Middle frontal gyrus (tissue), 1 donor: ENCODE measurements at regions not wholly inside any gene's neighbourhood (a gene's known extent, or its start where the extent isn't known, plus 50 kb on each side); places are given as distances from the start of the nearest gene placed in this dataset.

Experiments used
- DNase-seq: peaks from one replicate; pipeline ENCODE4 v3.0.0-alpha.2; 2015; ENCODE audit warnings: low spot score; ENCODE audit errors: extremely low spot score

DNA sequence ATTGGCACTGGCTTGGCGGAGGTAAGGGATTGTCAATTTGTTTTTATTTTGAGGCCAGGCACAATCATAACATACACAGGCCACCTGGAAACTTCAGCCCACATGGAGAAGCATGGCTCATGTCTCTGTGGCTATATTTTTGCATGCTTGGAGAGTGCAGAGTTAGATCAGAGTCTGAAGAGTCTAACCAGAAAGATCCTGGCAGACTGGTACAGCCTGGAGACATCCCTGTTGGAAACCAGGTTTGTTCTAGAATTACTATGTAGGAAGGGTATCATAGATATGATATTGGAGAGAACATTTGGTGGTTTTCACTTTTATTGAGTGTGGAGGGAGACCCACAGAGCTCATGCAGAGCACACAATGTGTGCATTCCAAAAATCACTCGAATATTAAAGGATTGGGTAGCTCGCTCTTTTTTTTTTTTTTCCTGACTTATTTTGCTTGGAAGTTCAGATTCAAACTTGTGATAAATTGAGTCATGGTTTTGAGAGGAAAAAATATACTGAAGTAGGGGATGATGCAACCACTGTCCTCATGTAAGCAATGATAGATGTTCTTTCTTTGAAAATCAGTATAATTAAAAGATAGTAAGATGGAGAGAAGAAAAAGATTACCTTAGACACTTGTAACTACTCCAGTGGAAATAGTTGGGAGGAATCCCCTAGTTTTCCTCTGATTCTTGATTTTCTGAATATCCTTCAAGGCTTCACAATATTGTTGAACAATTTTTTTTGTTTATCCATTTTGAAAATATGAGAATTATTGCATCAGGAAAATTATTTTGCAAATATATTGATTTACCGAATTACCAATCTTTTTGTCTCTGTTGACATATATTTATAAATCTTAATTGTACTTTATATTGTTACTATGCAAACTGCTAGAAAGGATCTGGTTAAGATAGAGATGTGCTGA, 185.7 kb upstream of the ZEB2 start:
- DNase-seq: no peak

DNA sequence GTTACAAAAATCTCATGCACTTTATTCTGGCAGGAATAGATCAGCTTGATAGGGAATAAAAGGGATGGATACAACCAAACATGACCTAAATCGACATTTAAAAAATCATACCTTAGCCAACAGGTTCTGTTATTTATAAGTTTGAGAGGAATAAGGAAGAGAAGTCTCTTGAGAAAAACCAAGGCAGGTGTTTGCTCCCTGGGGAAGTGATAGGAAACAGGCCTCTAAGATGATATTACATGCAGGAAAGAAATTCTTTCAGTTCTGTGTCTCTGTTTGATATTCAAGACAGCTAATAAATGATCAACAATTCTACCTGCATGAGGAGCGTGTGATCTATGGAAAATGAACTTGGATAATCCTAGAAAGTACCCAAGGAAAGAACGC, 184.8 kb upstream of the ZEB2 start:
- no peak for DNase-seq

GRCh38 chr2:144703852-144704708, 184.2 kb upstream of the ZEB2 start:
- DNase-seq: no peak

- DNase-seq: no peak
These were observed 182.1 kb upstream of the ZEB2 start for GRCh38 chr2:144702051-144702450.

DNA sequence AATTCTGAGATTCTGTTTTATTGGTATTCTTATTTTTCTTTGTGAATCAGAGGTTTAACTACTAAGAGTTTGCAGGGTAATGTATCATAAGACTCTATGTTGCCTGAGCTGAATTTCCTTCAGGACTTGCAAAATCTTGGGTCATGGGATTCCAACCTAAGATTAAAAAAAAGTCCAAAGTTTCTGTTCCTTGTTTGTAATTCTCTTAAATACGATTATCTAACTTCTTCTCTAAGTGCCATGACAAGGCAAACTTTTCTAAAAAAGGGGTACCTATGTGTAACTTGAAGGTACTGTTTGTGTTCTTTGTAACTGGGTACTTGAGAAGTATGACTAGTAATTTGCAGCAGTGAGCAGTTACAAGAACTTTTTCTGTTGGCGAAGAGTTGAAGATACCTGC, 181.3 kb upstream of the ZEB2 start:
- DNase-seq: no peak

- no peak for DNase-seq
These were observed 178.2 kb upstream of the ZEB2 start for GRCh38 chr2:144698156-144698555.

DNA sequence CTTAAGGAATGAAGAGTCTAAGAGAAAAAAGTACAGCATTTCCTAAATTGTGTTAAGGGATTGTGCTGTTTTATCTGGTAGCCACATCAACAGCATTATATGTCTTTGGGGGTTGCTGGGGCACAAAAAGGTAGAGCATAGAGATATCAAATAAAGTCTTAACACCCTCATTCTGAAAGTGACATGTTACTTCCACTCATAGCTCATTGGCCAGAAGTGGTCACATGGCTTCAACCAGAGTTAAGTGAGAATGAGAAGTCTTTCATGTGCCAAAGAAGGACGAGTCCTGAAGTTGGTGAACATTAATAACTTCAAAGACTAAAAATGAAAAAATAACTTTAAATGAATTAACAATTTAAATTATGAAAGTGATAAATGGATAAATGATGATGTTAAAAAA, 175.7 kb upstream of the ZEB2 start:
- DNase-seq: no peak

GRCh38 chr2:144694456-144694855, 174.5 kb upstream of the ZEB2 start:
- DNase-seq: no peak

DNA sequence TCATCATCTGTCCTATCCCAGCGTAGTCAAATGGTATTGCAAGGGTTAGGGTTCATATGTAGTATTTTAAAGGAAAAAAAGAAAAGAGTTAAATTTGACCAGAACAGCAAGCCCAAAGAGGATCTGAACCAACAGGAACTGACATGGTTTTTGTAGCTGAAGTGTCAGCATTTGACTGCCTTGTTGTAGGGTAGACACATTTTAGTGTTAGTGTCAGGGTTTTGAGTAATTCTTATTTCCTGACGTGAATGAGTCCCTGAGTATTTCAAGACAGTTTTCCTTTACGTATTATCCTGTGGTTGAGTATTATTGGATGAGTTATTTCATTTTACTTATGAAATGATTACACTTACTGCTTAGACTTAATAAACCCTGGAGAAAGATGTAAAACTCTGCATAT, 173.3 kb upstream of the ZEB2 start:
- DNase-seq: no peak

DNA sequence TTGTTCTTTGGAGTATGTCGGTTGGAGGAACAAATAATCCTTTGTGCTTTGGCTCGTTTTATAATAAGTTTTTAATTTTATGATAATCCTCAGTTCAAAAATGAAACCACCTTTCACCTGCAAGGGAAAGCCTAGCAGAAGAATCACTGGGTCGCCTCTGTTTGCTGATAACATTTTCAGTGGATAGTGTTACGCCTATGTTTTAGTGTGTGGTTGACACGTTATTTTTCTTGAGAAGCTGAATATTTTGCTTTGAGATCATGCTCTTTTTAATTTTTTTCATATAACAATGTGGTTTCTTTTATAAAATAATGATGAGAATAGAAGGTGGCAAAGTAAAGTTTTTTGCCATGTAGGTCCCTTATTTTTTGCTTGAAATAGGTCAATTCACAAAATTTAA, 172.7 kb upstream of the ZEB2 start:
- no peak for DNase-seq

DNA sequence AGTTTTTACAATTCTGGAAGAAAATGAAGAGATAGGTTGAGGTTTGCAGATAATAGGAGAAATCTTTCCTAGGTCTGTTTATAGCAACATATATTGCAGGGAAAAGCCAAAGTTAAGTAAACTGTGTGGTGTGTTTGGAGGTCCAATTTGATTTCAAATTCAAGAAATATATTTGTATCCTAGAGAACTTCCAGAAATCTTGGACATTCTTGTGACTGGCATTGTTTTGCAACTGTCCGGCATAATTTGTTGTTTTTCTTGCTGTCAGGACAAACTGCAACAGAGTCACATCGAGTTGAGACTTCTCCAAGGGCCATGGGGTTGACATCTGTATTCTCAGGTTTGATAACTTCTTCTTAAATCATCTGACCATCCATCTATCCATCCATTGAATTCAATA, 170.9 kb upstream of the ZEB2 start:
- no peak for DNase-seq

DNA sequence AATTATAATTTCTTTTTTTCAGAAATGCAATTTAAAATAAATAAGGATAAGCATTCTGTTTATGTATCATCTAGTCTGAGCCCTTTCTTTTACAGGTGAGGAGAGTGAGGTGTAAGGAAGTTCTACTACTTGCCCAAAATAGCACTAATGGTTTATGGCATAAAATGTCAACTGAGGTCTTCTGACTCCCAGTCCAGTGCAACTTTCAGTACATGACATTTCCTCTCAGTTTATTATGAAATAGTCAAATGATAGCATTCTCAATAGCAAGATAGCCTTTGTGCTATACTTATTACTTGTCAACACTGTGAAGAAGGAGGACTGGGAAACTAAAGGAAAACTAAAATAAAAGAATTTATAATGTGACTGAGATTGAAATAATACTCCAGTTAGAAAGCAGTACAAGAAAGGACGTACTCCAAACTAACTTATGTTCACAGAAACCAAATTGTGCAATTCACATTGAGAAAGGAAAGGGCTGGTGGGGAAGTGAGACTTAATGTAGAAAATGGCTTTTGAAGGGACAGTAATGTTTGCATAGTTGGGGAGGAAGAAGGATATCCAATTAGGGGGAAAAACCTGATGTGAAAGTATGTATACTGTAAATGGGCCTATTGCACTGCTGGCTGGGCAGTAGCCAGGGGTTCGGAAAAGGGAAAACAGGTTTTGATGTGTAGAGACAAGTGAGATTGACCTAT, 166.7 kb upstream of the ZEB2 start:
- DNase-seq: no peak

DNA sequence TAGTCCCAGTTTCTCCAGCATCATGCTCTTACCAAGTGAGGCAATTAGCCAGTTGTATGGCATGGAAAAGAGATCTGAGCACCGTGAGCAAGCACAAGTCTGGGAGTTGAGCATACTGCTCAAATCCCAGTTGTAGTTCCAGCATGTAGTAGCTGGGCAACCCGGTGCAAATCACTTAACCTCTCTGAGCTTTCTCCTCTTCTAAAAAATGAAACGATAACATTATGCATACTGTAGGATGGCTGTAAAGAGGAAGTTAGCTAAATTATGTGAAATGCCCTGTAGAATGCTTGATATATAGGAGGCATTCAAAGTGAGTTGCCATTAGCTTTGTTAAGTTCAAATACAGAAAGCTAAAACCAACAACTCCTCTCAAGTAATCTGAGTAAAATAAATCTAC, 164.0 kb upstream of the ZEB2 start:
- no peak for DNase-seq

GRCh38 chr2:144683107-144683753, 163.3 kb upstream of the ZEB2 start:
- no peak for DNase-seq

DNA sequence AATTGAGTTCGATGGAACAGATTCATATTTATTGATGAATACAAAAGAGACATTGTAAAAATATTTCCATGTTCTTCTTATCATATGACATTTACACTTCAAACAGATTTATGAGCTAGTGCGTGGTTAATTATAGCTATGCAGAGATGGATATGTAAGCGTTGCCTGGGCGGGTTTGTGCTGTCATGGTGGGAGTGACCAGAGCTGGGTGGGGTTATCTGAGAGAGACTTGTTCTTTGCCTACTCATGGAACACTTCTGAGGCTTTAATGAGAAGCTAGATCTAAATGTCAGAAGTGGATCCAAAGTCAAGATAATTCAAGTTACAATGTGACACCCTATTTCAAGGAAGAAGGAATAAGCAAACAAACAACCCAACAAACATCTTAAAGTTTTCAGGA, 162.3 kb upstream of the ZEB2 start:
- no peak for DNase-seq

DNA sequence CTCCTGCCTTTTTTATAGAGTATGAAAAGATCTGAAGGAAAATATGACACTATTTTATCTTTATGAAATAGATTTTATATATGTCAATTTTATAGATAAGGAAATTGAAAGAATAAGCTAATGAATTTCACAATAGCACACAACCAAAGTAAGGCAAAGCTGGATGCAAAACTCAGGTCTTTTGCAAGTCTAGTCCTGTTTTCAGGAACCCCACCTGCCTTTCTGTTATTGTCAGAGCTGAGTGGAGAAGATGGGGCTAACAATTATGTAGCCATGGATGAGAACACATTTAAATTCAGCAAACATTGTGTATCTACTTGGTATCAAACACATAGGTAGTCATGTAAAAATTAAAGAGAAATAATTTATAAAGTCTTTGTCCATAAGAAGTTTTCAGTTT, 161.5 kb upstream of the ZEB2 start:
- no peak for DNase-seq

DNA sequence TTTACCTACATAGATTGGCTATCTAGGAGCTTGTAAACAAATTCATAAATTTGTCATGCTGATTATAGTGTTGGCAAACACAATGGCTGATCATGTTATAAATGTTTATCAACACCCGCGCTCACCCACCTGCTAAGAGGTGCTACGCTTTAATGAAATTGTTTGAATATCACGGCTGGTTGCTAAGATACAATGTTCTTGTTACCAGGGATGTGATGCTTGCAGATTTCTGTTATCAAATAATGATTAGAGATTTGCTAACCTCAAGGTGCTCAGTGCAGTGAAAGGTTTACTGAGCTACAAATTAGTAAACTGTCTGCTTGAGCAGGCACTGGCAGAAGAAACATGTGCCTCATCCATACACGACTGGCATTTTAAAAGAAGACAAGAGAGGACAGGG, 160.0 kb upstream of the ZEB2 start:
- no peak for DNase-seq

DNA sequence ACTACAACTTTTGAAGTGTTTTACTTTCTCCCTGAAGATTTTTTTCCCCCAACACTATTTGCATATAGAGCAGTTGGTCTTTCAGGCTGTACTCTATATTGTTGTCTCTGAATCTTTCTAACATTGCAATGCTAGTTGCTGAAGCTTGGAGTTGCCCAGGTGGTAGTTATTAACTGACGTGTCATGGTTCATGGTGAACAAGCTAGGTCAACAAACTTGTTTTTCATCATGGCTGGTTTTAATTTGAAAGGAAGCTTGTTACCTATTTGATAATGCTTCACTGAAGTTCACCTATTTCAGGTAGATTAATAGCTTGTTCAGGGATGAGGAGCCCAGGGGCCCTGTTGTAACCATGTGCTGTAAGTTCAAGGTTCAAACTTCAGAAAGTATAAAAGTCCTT, 158.8 kb upstream of the ZEB2 start:
- no peak for DNase-seq

- DNase-seq: no peak
These were observed 155.8 kb upstream of the ZEB2 start for GRCh38 chr2:144675731-144676130.

- DNase-seq: no peak
These were observed 155.4 kb upstream of the ZEB2 start for GRCh38 chr2:144675331-144675730.

- no peak for DNase-seq
These were observed 154.2 kb upstream of the ZEB2 start for GRCh38 chr2:144674071-144674470.
